Prostate gland (tissue), 2 donors: ENCODE measurements at regions not wholly inside any gene's neighbourhood (a gene's known extent, or its start where the extent isn't known, plus 50 kb on each side); places are given as distances from the start of the nearest gene placed in this dataset.

Source experiments
- DNase-seq: peaks from one replicate; pipeline ENCODE4 v3.0.0-alpha.2; 2019; ENCODE audit warnings: low spot score
- H3K27ac ChIP-seq, 2 donors: fragments of 200-600 bp; sonication (generic); 2 replicates each; pipeline ENCODE4 v1.5.1; 2017 to 2019
- H3K27me3 ChIP-seq: fragments of 200-600 bp; sonication (generic); replicated peaks from 2 replicates; pipeline ENCODE4 v1.5.1; 2019; ENCODE audit not compliant: insufficient read depth
- H3K36me3 ChIP-seq, 2 donors: fragments of 200-600 bp; sonication (generic); 1 replicate in 1 of 2; 2 replicates in 1 of 2; pipeline versions ENCODE4 v1.5.1 to v1.8.1; 2017 to 2019
- H3K4me1 ChIP-seq: fragments of 200-600 bp; sonication (generic); replicated peaks from 2 replicates; pipeline ENCODE4 v1.5.1; 2019
- H3K4me3 ChIP-seq, 2 donors: fragments of 200-600 bp; sonication (generic); 2 replicates each; pipeline ENCODE4 v1.5.1; 2017 to 2019
- H3K9me3 ChIP-seq: fragments of 200-600 bp; sonication (generic); 2 replicates; pipeline ENCODE4 v1.5.1; 2017
- POLR2A ChIP-seq: fragments of 450-650 bp; IDR thresholded peaks from one replicate; pipeline ENCODE4 v1.6.1; 2016; ENCODE audit warnings: antibody characterized with exemption, mild to moderate bottlenecking
- POLR2AphosphoS5 ChIP-seq: sonication (generic); formaldehyde crosslinking; IDR thresholded peaks from one replicate; pipeline ENCODE4 v1.6.1; 2017; ENCODE audit warnings: antibody characterized with exemption
- WGBS: methylation state at CpG from one replicate; pipeline ENCODE4 v1.1.5; 2018; 5-methylcytosine and 5-hydroxymethylcytosine counted together
- intact Hi-C: fragments of 100-400 bp; cut with DNase I; formaldehyde crosslinking; loops from one replicate; pipeline ENCODE4 v1.14.2; 2022
- TF ChIP-seq, protein P1 (sequence below), 4 experiments: fragments of 200-600 bp in 2 of 4; fragments of 450-650 bp in 2 of 4; sonication (generic) in 2 of 4; IDR thresholded peaks; 1 replicate in 3 of 4; 2 replicates in 1 of 4; pipeline ENCODE4 v1.5.1; 2016 to 2019; ENCODE audit warnings: antibody characterized with exemption in 4 of 4, mild to moderate bottlenecking in 2 of 4, moderate library complexity in 2 of 4

GRCh38 chr5:121273833-121274433 is 577.7 kb upstream of the FTMT start:
- no peak for DNase-seq
- no peaks in the 10 kb centered on the region for H3K27me3 ChIP-seq
- 28% methylated on average over 2 of the region's 2 CpGs for WGBS
- TF ChIP-seq, protein P1, sequence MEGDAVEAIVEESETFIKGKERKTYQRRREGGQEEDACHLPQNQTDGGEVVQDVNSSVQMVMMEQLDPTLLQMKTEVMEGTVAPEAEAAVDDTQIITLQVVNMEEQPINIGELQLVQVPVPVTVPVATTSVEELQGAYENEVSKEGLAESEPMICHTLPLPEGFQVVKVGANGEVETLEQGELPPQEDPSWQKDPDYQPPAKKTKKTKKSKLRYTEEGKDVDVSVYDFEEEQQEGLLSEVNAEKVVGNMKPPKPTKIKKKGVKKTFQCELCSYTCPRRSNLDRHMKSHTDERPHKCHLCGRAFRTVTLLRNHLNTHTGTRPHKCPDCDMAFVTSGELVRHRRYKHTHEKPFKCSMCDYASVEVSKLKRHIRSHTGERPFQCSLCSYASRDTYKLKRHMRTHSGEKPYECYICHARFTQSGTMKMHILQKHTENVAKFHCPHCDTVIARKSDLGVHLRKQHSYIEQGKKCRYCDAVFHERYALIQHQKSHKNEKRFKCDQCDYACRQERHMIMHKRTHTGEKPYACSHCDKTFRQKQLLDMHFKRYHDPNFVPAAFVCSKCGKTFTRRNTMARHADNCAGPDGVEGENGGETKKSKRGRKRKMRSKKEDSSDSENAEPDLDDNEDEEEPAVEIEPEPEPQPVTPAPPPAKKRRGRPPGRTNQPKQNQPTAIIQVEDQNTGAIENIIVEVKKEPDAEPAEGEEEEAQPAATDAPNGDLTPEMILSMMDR (IDR thresholded peaks at IDR 0.05), result no peak
- TF ChIP-seq POLR2AphosphoS5 (no peak), POLR2A (no peak)
- no peak overlapping the region for H3K4me3 ChIP-seq
- no peaks in the 10 kb centered on the region for H3K9me3 ChIP-seq
- H3K36me3 ChIP-seq, result no peaks in the 10 kb centered on the region
- H3K4me1 ChIP-seq, result no peaks in the 10 kb centered on the region
- intact Hi-C loops, result no loop called here
- no peak overlapping the region for H3K27ac ChIP-seq

GRCh38 chr5:121279801-121280200 is 571.9 kb upstream of the FTMT start:
- WGBS, result 57% methylated on average over 4 of the region's 4 CpGs
- no peak for DNase-seq
- Histone ChIP-seq H3K9me3 (no peaks in the 10 kb centered on the region), H3K4me3 (no peak overlapping the region), H3K36me3 (no peaks in the 10 kb centered on the region), H3K27ac (no peak overlapping the region), H3K4me1 (no peaks in the 10 kb centered on the region), H3K27me3 (no peaks in the 10 kb centered on the region)
- no peak for TF ChIP-seq POLR2AphosphoS5
- TF ChIP-seq POLR2A, result no peak
- TF ChIP-seq, protein P1 (IDR thresholded peaks at IDR 0.05), result no peak
- intact Hi-C loops, result no loop called here

DNA sequence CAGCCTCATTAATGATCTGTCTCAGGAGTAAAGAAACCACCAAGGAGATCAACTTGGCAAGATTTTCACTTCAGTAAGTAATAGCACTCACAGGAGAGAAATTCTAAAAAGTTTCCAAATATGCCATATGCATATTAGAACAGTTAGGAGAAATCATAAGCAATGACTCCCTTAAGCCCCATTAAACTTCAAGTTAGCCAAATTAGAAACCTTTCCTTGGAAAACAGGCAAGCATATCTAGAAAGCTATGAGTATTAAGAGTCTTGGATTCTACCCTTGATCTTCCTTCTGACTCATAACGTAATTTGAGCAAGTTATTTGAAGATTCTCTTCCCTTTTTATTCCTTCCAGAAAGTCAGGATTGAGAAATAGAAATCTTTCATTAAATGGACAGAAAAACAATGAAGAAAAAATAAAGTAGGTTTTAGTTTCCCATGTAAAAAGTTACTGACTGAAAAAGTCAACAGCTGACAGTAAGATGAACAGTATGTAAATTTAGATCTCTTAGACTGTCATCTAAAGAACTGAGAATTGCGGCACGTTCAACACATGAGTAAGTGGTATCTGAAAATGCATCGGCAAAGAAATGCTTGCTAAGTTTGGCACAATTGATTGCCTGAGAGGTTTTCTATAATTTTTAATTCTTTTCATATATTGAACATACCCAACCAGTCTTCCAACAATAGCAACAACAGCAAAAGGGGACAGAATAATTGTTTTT is 565.7 kb upstream of the FTMT start:
- H3K4me1 ChIP-seq, result no peaks in the 10 kb centered on the region
- H3K27me3 ChIP-seq, result no peaks in the 10 kb centered on the region
- TF ChIP-seq, protein P1 (IDR thresholded peaks at IDR 0.05), result no peak
- TF ChIP-seq POLR2A (no peak), POLR2AphosphoS5 (no peak)
- H3K9me3 ChIP-seq, result no peaks in the 10 kb centered on the region
- DNase-seq, result no peak
- 76% methylated on average over 4 of the region's 4 CpGs for WGBS
- H3K4me3 ChIP-seq, result no peak overlapping the region
- H3K36me3 ChIP-seq, result no peaks in the 10 kb centered on the region
- intact Hi-C loops, result no loop called here
- no peak overlapping the region for H3K27ac ChIP-seq

DNA sequence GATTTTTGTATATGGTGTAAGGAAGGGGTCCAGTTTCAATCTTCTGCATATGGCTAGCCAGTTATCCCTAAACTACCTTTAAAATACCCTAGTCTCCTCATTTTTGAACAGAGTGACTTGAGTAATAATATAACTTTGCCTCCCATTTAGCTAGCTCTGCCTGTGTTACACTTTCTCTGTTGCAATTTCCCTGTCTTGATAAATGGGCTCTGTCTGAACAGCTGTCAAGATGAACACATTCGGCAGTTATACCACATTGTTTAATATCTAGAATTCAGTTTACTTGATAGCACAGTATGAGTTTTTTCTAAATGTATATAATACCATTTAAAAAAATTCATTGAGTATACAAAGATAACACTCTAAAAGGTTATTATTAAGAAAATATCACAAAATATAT is 562.9 kb upstream of the FTMT start:
- 88% methylated on average over 1 of the region's 1 CpG for WGBS

More for the DNA sequence above, 562.9 kb upstream of the FTMT start:
- Histone ChIP-seq H3K4me3 (no peak overlapping the region), H3K4me1 (no peaks in the 10 kb centered on the region), H3K36me3 (no peaks in the 10 kb centered on the region), H3K27me3 (no peaks in the 10 kb centered on the region), H3K9me3 (no peaks in the 10 kb centered on the region), H3K27ac (no peak overlapping the region)
- intact Hi-C loops, result no loop called here
- TF ChIP-seq, protein P1 (IDR thresholded peaks at IDR 0.05), result no peak
- TF ChIP-seq POLR2A, result no peak
- TF ChIP-seq POLR2AphosphoS5, result no peak
- no peak for DNase-seq
